Stimulated activated memory B cell treated with anti-CD40 and anti-IgM and Interleukin-4, amounts not matched to agents 10 μg/mL and 1 μg/mL and 100 μg/mL, for 72 hours (primary cell): ENCODE measurements at regions not wholly inside any gene's neighbourhood (a gene's known extent, or its start where the extent isn't known, plus 50 kb on each side); places are given as distances from the start of the nearest gene placed in this dataset.

Experiments
- ATAC-seq: fragments of 150-1000 bp; cut with Tn5 transposase; 2 replicates; pipeline ENCODE4 v1.10.0; 2021
- H3K27ac Mint-ChIP-seq: one replicate; pipeline ENCODE4 v1.8.0; 2022; ENCODE audit warnings: mild to moderate bottlenecking, mixed read lengths
- H3K27me3 Mint-ChIP-seq: one replicate; pipeline ENCODE4 v1.8.0; 2022; ENCODE audit warnings: mixed read lengths
- H3K36me3 Mint-ChIP-seq: one replicate; pipeline ENCODE4 v1.8.0; 2022; ENCODE audit warnings: mixed read lengths
- H3K4me1 Mint-ChIP-seq: one replicate; pipeline ENCODE4 v1.8.0; 2022; ENCODE audit warnings: mixed read lengths
- H3K4me3 Mint-ChIP-seq: one replicate; pipeline ENCODE4 v1.8.0; 2022; ENCODE audit warnings: mild to moderate bottlenecking, moderate library complexity, mixed read lengths
- H3K9me3 Mint-ChIP-seq: one replicate; pipeline ENCODE4 v1.8.0; 2022; ENCODE audit warnings: mixed read lengths

DNA sequence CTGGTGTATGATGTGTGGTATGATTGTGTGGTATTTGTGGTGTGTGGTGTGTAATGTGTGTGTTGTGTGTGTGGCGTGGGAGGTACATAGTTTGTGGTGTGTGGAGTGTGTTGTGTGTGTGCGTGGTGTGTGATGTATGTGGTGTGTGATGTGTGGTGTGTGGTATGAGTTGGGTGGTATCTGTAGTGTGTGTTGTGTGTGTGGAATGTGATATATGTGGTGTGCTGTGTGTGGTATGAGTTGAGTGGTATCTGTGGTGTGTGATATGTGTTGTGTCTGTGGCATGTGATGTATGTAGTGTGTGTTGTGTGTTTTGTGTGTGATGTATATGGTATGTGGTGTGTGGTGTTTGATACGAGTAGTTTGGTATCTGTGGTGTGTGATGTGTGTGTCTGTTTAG, 272.5 kb upstream of the IRX1 start:
- Mint-ChIP-seq H3K9me3 (no peaks in the 10 kb centered on the region), H3K27me3 (no peaks in the 10 kb centered on the region), H3K4me1 (no peaks in the 10 kb centered on the region), H3K36me3 (no peaks in the 10 kb centered on the region), H3K4me3 (no peak overlapping the region), H3K27ac (no peak overlapping the region)
- ATAC-seq = no peak

- Mint-ChIP-seq H3K9me3 (no peaks in the 10 kb centered on the region), H3K27me3 (no peaks in the 10 kb centered on the region), H3K27ac (no peak overlapping the region), H3K36me3 (no peaks in the 10 kb centered on the region), H3K4me1 (no peaks in the 10 kb centered on the region), H3K4me3 (no peak overlapping the region)
- no peak for ATAC-seq
Measured at GRCh38 chr5:3322642-3323041, 273.0 kb upstream of the IRX1 start.

- ATAC-seq = no peak
- no peak overlapping the region for H3K4me3 Mint-ChIP-seq
- H3K27me3 Mint-ChIP-seq = no peaks in the 10 kb centered on the region
- no peaks in the 10 kb centered on the region for H3K36me3 Mint-ChIP-seq
- H3K9me3 Mint-ChIP-seq = no peaks in the 10 kb centered on the region
- H3K27ac Mint-ChIP-seq = no peak overlapping the region
- no peaks in the 10 kb centered on the region for H3K4me1 Mint-ChIP-seq
Measured at GRCh38 chr5:3321923-3322322, 273.7 kb upstream of the IRX1 start.

DNA sequence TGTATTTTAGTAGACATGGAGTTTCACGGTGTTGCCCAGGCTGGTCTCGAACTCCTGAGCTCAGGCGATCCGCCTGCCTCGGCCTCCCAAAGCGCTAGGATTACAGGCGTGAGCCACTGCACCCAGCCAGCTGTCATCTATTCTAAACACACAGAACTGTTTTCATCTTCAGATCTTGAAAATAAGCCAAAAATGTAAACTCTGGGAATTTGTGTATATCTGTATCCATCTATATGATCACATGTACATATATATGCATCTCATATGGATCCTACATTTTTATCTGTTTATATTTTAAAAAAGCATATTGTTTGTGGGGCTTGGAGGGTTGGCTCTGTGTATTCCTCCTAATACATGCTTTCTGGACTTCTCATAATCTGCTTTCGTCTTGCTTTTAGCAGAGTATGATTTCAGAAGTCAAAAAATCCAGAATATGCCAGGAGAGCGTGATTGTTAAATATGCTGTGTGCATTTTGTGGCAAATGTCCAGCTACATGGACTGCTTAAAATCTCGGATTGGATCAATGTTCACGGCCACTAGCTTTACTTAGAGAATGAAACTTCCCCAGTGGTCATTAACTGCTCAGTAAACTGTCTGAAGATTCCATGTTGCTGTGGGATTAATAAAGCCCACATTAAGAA, 274.4 kb upstream of the IRX1 start:
- no peak overlapping the region for H3K4me3 Mint-ChIP-seq
- H3K9me3 Mint-ChIP-seq = no peaks in the 10 kb centered on the region
- H3K4me1 Mint-ChIP-seq = no peaks in the 10 kb centered on the region
- no peaks in the 10 kb centered on the region for H3K27me3 Mint-ChIP-seq
- no peaks in the 10 kb centered on the region for H3K36me3 Mint-ChIP-seq
- no peak overlapping the region for H3K27ac Mint-ChIP-seq
- ATAC-seq = no peak

DNA sequence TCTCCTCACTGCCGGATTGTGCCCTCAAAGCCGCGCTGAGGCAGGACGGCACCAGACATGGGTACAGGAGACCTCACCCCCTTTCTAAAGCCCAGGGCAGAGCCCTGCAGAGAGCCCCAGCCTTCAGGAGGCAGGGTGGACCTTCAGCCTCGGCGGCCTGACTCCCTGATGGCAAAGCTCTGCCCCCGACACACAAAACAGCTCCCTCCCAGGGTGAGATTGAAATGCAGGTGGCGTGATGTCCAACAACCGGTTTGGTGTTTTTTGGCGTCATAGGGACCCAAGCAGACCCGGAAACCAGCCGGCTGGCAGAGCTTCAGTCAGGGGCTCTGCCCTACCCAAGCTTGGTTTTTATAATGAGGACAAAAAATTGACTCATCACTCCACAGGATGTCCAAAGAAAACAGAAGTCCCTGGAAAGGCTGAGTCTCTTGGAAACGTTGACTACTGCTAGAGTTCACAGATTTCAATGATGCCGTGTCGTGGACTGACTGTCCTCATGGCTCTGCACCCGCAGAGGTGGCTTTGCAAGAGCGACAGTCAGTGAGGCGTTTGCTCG, 275.2 kb upstream of the IRX1 start:
- H3K4me1 Mint-ChIP-seq = no peaks in the 10 kb centered on the region
- no peak for ATAC-seq
- no peaks in the 10 kb centered on the region for H3K27me3 Mint-ChIP-seq
- H3K9me3 Mint-ChIP-seq = no peaks in the 10 kb centered on the region
- H3K36me3 Mint-ChIP-seq = no peaks in the 10 kb centered on the region
- H3K4me3 Mint-ChIP-seq = no peak overlapping the region
- no peak overlapping the region for H3K27ac Mint-ChIP-seq

DNA sequence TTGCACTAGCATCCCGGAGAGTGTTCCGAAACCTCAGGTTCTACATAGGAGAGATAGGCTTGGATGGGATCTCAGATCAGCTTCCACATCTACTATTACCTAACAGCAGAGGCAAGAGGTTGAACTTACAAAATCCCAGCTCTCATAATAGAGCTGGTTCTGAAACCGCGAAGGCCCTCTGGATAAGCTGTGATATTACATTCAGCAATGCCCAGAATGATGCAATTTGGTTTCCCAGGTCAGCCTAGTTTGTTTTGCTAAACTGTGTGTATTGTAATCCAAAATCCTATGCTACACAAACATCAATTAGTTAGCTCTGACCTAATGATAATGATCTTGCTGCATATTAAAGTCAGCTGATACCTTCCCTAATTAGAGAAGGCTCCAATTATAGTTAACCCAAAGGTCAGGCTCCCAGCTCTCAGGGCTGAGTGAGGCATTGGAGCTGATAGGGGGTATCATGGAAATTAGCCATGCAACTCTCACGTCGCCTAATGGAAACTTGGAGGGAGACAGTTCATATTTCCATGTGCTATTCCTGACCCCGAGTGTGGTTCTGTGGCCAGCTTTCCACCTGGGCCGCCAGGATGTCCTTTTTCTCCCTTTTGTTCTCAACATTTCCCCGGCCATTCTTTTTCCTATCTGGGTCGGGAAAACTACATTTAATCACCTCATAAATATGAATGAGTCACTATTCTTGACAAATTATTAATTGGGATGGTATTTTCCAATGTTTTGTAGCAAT, 278.4 kb upstream of the IRX1 start:
- H3K4me3 Mint-ChIP-seq = no peak overlapping the region
- H3K9me3 Mint-ChIP-seq = peaks cover 3% of the 10 kb centered on the region
- no peaks in the 10 kb centered on the region for H3K27me3 Mint-ChIP-seq
- H3K4me1 Mint-ChIP-seq = no peaks in the 10 kb centered on the region
- H3K36me3 Mint-ChIP-seq = no peaks in the 10 kb centered on the region
- no peak overlapping the region for H3K27ac Mint-ChIP-seq
- ATAC-seq = no peak

- Mint-ChIP-seq H3K9me3 (peaks cover 5% of the 10 kb centered on the region), H3K4me1 (no peaks in the 10 kb centered on the region), H3K36me3 (no peaks in the 10 kb centered on the region), H3K27ac (no peak overlapping the region), H3K4me3 (no peak overlapping the region), H3K27me3 (no peaks in the 10 kb centered on the region)
- no peak for ATAC-seq
Measured at GRCh38 chr5:3313569-3313968, 282.1 kb upstream of the IRX1 start.

DNA sequence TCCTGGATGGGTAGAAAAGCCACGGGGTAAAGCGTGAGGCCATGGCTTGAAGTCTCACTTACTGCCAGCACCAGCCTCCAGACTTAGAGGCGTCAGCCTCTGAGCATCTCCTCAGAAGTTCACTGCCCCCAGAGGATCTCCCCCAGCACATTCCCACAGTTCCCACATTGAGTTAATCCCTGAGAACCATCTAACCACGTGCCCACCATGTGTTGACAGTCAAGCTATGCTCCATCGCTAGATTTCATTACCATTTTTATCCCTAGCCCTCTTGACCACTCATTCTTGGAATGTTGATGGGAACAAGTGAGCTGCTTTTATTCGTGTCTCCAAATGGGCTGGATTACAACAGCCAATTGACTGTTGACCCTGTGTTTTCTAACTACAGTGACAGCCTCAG, 283.3 kb upstream of the IRX1 start:
- Mint-ChIP-seq H3K27ac (no peak overlapping the region), H3K4me3 (no peak overlapping the region), H3K27me3 (no peaks in the 10 kb centered on the region), H3K36me3 (no peaks in the 10 kb centered on the region), H3K9me3 (peaks cover 5% of the 10 kb centered on the region), H3K4me1 (no peaks in the 10 kb centered on the region)
- no peak for ATAC-seq

- Mint-ChIP-seq H3K4me3 (no peak overlapping the region), H3K27ac (no peak overlapping the region), H3K4me1 (no peaks in the 10 kb centered on the region), H3K36me3 (no peaks in the 10 kb centered on the region), H3K27me3 (no peaks in the 10 kb centered on the region), H3K9me3 (peaks cover 5% of the 10 kb centered on the region)
- no peak for ATAC-seq
Measured at GRCh38 chr5:3311433-3311832, 284.2 kb upstream of the IRX1 start.

DNA sequence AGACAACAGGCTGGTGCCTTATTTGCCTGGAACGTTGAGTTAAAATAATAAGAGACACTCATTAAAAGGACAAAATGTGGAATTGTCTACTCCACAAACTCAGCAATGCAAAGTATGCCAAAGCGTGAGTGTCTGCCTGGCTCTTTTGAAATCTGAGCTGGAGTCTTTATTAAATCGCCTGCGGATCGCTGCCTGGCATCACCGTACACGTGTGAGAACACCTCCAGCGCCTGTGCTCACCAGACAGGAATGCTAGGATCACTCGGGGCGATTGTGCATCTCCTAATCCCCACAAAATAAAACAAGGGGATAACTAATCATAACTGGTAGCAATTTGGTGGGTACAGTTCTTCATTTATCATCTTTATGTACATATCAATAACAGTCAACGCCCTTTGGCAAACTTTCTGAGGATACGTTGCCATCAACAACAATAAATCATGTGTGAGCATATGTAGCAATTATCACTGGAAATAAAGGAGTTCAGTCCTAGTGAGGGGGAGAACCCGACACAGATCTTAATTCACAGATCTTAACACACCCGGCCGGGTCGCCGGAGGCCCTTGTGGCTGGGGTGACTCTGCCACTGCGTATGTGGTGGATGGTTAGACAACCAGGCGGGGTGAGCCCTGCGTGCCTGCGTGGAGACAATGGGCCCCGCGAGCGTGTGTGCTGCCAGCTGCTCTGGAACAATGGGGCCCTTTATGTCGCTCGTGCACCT, 284.9 kb upstream of the IRX1 start:
- no peaks in the 10 kb centered on the region for H3K36me3 Mint-ChIP-seq
- H3K4me3 Mint-ChIP-seq = no peak overlapping the region
- H3K4me1 Mint-ChIP-seq = no peaks in the 10 kb centered on the region
- ATAC-seq = no peak
- H3K27me3 Mint-ChIP-seq = no peaks in the 10 kb centered on the region
- peaks cover 5% of the 10 kb centered on the region for H3K9me3 Mint-ChIP-seq
- H3K27ac Mint-ChIP-seq = no peak overlapping the region

DNA sequence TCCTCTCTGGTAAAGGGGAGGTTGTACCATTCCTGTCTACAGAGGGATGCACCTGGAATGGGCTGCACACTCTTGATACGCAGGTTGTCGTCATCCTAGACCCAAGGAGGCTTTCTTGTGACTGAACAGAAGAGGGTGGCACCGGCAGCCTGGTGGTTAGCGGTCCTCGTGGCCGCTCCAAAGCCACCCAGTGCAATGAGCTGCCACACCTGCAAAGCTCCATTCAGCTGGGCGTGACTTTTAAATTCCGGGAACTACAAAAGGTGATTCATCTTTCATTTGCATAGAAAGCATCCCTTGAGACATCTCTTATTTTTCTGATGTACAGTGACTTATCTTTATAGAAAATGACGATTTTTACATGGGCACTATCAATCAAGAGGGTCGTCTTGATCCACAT, 286.1 kb upstream of the IRX1 start:
- no peaks in the 10 kb centered on the region for H3K36me3 Mint-ChIP-seq
- no peak overlapping the region for H3K4me3 Mint-ChIP-seq
- H3K9me3 Mint-ChIP-seq = peaks cover 9% of the 10 kb centered on the region
- H3K4me1 Mint-ChIP-seq = no peaks in the 10 kb centered on the region
- no peak overlapping the region for H3K27ac Mint-ChIP-seq
- no peaks in the 10 kb centered on the region for H3K27me3 Mint-ChIP-seq
- ATAC-seq = no peak

GRCh38 chr5:3307982-3308621, 287.5 kb upstream of the IRX1 start:
- Mint-ChIP-seq H3K4me3 (no peak overlapping the region), H3K27me3 (no peaks in the 10 kb centered on the region), H3K27ac (no peak overlapping the region), H3K36me3 (no peaks in the 10 kb centered on the region), H3K4me1 (no peaks in the 10 kb centered on the region), H3K9me3 (peaks cover 9% of the 10 kb centered on the region)
- ATAC-seq = no peak

DNA sequence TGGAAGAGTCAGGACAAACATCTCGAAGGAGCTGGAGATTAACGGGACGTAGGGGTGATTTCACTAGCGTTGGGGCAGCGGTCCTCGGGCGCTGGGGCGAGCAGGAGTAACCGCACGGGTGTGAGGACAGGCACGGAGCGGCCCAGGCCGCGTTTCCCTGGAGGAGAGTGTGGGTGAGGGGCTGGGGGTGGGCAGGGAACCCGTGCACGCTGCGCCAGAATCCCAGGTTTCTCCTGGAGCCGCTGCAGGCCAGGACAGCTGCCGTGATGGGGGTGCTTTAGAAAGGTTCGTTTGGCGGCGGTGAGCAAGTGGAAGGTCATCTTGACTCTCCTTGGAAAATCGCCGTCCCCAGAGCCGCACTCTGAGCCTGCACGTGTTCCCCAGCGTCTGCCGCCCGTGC, 290.2 kb upstream of the IRX1 start:
- H3K36me3 Mint-ChIP-seq = no peaks in the 10 kb centered on the region
- no peak overlapping the region for H3K27ac Mint-ChIP-seq
- ATAC-seq = no peak
- H3K9me3 Mint-ChIP-seq = peaks cover 3% of the 10 kb centered on the region
- H3K27me3 Mint-ChIP-seq = no peaks in the 10 kb centered on the region
- H3K4me3 Mint-ChIP-seq = no peak overlapping the region
- H3K4me1 Mint-ChIP-seq = no peaks in the 10 kb centered on the region

- Mint-ChIP-seq H3K4me3 (no peak overlapping the region), H3K27ac (no peak overlapping the region), H3K36me3 (no peaks in the 10 kb centered on the region), H3K9me3 (peaks cover 3% of the 10 kb centered on the region), H3K4me1 (no peaks in the 10 kb centered on the region), H3K27me3 (no peaks in the 10 kb centered on the region)
- no peak for ATAC-seq
Measured at GRCh38 chr5:3304346-3304745, 291.3 kb upstream of the IRX1 start.

DNA sequence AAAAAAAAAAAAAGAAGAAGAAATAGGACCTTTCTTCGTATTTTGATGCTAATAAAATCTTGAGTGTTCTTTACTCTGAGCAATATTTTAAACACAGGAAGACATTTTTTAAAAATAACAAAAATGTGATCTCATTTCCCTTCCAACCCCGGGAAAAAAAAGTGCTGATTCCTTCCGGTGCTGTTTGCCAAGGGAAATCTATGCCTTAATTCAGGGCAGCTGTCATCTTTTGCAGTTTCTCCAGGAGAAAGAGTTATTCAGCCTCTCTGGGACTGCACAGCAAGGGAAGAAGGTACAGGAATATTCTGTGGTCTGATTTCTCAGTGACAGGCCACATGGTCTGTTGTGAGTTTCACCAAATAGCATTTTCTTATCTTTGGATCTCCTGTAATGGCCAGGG, 291.9 kb upstream of the IRX1 start:
- peaks cover 3% of the 10 kb centered on the region for H3K9me3 Mint-ChIP-seq
- H3K27me3 Mint-ChIP-seq = no peaks in the 10 kb centered on the region
- H3K4me1 Mint-ChIP-seq = no peaks in the 10 kb centered on the region
- H3K27ac Mint-ChIP-seq = no peak overlapping the region
- H3K4me3 Mint-ChIP-seq = no peak overlapping the region
- H3K36me3 Mint-ChIP-seq = no peaks in the 10 kb centered on the region
- ATAC-seq = no peak
